ENCODE measurements at regions not wholly inside any gene's neighbourhood (a gene's known extent, or its start where the extent isn't known, plus 50 kb on each side); places are given as distances from the start of the nearest gene placed in this dataset.
"Not testable (repeated sequence)": the region's sequence is repeated elsewhere in the genome, so short reads cannot be mapped to it uniquely, and the experiment has no call there.

DNA sequence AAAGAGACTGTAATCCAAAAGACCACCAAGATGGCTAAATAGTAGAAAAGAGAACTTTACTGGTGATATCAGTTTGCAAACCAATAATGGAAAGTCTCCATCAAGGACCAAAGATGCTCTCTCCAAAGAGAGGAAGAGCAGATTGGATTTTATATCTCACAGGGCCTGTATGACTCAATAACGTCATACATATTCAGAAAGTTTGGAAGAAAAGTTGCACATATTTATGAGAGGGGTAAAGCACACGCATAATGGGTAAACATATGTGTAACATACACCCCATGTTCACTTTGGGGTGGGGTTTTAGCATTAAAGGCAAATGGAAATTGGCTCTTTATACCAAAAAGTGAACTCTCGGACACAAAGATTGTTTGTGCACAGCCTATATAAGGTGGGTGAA, 274.5 kb upstream of the POU1F1 start:
- WGBS, 2 donors, result 87 to 89% methylated on average over 3 of the region's 3 CpGs

DNA sequence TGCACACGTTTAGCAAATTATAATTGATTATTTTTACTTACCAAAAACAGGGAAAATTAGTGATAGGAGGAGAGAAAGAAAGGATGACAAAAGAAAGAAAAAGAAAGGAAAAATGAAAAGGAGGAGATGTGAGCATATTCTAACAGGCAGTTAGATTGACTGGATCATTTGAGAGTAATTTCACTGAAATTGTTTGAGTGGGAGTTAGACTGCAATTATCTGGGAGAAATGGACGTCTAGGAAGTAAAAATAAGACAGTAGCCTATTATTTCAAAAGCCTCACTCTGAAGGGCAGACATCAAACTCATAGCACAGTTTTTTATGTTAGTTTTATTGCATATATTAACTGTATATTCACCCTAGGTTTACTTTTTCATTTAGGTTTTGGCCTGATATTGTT, 272.8 kb upstream of the POU1F1 start:
- no peak overlapping the region for H3K27ac ChIP-seq
- 29 to 33% methylated on average over 2 of the region's 2 CpGs for WGBS, 2 donors
- no peaks in the 10 kb centered on the region for H3K4me1 ChIP-seq
- no peak overlapping the region for H3K4me3 ChIP-seq
- no peaks in the 10 kb centered on the region for H3K9me3 ChIP-seq
- TF ChIP-seq, protein P1, sequence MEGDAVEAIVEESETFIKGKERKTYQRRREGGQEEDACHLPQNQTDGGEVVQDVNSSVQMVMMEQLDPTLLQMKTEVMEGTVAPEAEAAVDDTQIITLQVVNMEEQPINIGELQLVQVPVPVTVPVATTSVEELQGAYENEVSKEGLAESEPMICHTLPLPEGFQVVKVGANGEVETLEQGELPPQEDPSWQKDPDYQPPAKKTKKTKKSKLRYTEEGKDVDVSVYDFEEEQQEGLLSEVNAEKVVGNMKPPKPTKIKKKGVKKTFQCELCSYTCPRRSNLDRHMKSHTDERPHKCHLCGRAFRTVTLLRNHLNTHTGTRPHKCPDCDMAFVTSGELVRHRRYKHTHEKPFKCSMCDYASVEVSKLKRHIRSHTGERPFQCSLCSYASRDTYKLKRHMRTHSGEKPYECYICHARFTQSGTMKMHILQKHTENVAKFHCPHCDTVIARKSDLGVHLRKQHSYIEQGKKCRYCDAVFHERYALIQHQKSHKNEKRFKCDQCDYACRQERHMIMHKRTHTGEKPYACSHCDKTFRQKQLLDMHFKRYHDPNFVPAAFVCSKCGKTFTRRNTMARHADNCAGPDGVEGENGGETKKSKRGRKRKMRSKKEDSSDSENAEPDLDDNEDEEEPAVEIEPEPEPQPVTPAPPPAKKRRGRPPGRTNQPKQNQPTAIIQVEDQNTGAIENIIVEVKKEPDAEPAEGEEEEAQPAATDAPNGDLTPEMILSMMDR (IDR thresholded peaks at IDR 0.05), result no peak
- TF ChIP-seq POLR2A (IDR thresholded peaks at IDR 0.05) (no peak), EP300 (IDR thresholded peaks at IDR 0.05) (no peak)
- no peaks in the 10 kb centered on the region for H3K36me3 ChIP-seq
- no peak for DNase-seq (ENCODE audit: low spot score in 2 of 2)
- H3K27me3 ChIP-seq, result no peaks in the 10 kb centered on the region

More for the DNA sequence above, 274.5 kb upstream of the POU1F1 start:
- Histone ChIP-seq H3K27ac (no peak overlapping the region), H3K4me1 (no peaks in the 10 kb centered on the region), H3K9me3 (no peaks in the 10 kb centered on the region), H3K27me3 (no peaks in the 10 kb centered on the region), H3K4me3 (no peak overlapping the region), H3K36me3 (no peaks in the 10 kb centered on the region)
- TF ChIP-seq POLR2A (IDR thresholded peaks at IDR 0.05), result no peak
- TF ChIP-seq EP300 (IDR thresholded peaks at IDR 0.05), result no peak
- TF ChIP-seq, protein P1 (IDR thresholded peaks at IDR 0.05), result no peak
- no peak for DNase-seq (ENCODE audit: low spot score in 2 of 2)

DNA sequence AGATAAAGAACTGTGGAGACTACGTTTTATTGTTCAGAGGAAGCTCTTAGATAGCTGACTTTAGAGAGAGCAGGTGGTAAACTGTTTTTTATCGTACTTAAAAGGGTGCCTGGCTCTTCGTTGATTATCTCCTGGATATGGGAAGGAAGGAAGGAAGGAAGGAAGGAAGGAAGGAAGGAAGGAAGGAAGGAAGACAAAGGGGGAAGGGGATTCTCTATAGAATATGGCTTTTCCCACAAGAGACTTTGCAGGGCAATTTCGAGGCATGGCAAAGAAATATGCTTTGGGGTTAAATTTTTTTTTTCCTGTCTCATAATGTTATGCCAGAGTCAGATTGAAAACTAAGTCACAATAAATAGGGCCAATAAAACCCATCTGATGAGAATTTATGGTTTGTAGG, 271.9 kb upstream of the POU1F1 start:
- Histone ChIP-seq H3K4me3 (no peak overlapping the region), H3K9me3 (no peaks in the 10 kb centered on the region), H3K27ac (no peak overlapping the region), H3K27me3 (no peaks in the 10 kb centered on the region), H3K4me1 (no peaks in the 10 kb centered on the region), H3K36me3 (no peaks in the 10 kb centered on the region)
- DNase-seq (ENCODE audit: low spot score in 2 of 2), result no peak
- 73 to 74% methylated on average over 4 of the region's 4 CpGs for WGBS, 2 donors
- TF ChIP-seq EP300 (IDR thresholded peaks at IDR 0.05) (no peak), POLR2A (IDR thresholded peaks at IDR 0.05) (no peak)
- TF ChIP-seq, protein P1 (IDR thresholded peaks at IDR 0.05), result no peak

DNA sequence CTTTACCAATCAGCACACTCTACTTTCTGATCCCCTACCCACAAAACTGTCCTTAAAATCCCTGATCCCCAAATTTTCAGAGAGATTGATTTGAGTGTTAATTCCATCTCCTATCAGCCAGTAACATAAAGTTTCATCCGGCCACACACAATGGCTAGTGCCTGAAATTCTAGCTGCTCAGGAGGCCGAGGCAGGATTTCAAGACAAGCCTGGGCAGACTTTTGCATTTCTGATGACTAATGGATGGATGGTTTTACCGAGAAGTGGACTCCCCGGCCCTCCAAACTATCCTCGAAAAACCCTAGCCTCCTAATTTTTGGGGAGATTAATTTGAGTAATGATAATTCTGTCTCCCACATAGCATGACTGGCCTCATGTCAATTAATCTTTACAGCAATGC, 269.8 kb upstream of the POU1F1 start:
- no peak overlapping the region for H3K4me3 ChIP-seq
- no peaks in the 10 kb centered on the region for H3K4me1 ChIP-seq
- no peak overlapping the region for H3K27ac ChIP-seq
- DNase-seq (ENCODE audit: low spot score in 2 of 2), result no peak
- no peaks in the 10 kb centered on the region for H3K9me3 ChIP-seq
- H3K36me3 ChIP-seq, result no peaks in the 10 kb centered on the region
- WGBS, 2 donors, result 86 to 90% methylated on average over 5 of the region's 5 CpGs
- TF ChIP-seq POLR2A (IDR thresholded peaks at IDR 0.05) (no peak), EP300 (IDR thresholded peaks at IDR 0.05) (no peak)
- TF ChIP-seq, protein P1 (IDR thresholded peaks at IDR 0.05), result no peak
- no peaks in the 10 kb centered on the region for H3K27me3 ChIP-seq

DNA sequence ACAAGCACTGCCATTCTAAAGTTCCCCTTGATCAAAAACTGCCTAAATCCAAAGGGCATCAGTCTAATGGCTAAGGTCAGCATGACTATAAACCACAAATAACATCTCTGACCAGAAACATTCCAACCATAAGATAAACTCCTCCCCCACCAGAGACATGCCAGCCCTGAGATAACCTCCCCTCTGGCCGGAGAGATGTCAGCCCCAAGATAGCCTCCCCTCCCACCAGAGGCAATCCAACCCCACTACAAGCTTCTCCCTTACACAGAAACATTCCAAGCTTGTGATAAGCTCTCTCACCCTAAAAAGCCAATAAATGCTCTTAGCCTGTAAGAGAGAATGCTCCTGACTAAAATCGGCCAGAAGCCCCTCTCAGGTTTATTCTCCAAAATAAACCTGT, 267.0 kb upstream of the POU1F1 start:
- not testable (repeated sequence) for H3K9me3 ChIP-seq; H3K27ac ChIP-seq; DNase-seq (ENCODE audit: low spot score in 2 of 2); H3K27me3 ChIP-seq; H3K4me1 ChIP-seq; H3K4me3 ChIP-seq; H3K36me3 ChIP-seq
- 62 to 71% methylated on average over 2 of the region's 2 CpGs for WGBS, 2 donors

DNA sequence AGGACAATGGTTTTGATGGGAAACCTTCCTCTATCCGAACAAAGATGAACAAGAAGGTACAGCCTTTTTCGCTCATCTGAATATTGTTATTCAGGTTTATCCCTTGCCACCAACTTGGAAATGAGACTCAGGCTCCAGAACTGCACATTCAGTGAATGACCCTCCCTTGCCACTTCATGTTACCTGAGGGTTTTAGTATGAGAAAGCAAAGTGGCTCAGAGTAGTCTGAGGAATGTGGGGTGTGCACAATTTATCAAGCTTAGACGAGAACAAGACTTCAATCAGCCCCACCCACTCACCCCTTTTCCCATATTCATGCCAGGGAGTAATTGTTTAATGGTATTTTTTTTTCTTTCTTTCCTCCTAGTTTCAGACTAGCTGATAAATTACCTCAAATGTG, 265.3 kb upstream of the POU1F1 start:
- no peaks in the 10 kb centered on the region for H3K9me3 ChIP-seq
- H3K27me3 ChIP-seq, result no peaks in the 10 kb centered on the region
- whole genome bisulfite sequencing, 2 donors, result 77 to 79% methylated on average over 3 of the region's 3 CpGs
- H3K36me3 ChIP-seq, result no peaks in the 10 kb centered on the region
- no peak overlapping the region for H3K27ac ChIP-seq
- no peaks in the 10 kb centered on the region for H3K4me1 ChIP-seq
- H3K4me3 ChIP-seq, result no peak overlapping the region
- no peak for DNase-seq (ENCODE audit: low spot score in 2 of 2)
- TF ChIP-seq, protein P1 (IDR thresholded peaks at IDR 0.05), result no peak
- TF ChIP-seq EP300 (IDR thresholded peaks at IDR 0.05) (no peak), POLR2A (IDR thresholded peaks at IDR 0.05) (no peak)

DNA sequence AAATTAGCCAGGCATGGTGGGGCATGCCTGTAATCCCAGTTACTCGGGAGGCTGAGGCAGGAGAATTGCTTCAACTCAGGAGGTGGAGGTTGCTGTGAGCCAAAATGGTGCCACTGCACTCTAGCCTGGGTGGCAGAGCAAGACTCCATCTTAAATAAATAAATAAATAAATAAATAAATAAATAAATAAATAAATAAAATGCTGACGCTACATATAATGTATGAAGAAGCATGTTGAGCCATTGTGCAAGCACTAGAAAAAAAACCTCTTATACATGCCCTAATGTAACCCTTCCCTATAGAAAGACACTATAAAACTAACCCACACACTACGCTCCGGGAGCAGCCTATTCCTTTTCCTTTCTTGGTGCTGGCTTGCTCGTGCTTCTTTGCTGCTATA, 262.3 kb upstream of the POU1F1 start:
- 79 to 82% methylated on average over 5 of the region's 5 CpGs for WGBS, 2 donors
- not testable (repeated sequence) for DNase-seq (ENCODE audit: low spot score in 2 of 2); H3K4me1 ChIP-seq; H3K4me3 ChIP-seq; H3K36me3 ChIP-seq; H3K27ac ChIP-seq; H3K27me3 ChIP-seq; H3K9me3 ChIP-seq
